PC-9 (cell line): ENCODE measurements at regions not wholly inside any gene's neighbourhood (a gene's known extent, or its start where the extent isn't known, plus 50 kb on each side); places are given as distances from the start of the nearest gene placed in this dataset.

Source experiments
- BruUV-seq: library from RNA; stranded (reverse); fragments of 400-500 nt; replicated peaks from 2 replicates; lab custom pipeline; 2021; lab: Mats Ljungman, UMichigan
- CTCF ChIA-PET: fragments of 300-600 bp; sonication (Branson Sonifier 250); formaldehyde crosslinking; loops from one replicate; lab custom pipeline; 2022; ENCODE audit warnings: antibody characterized with exemption; lab: Charles Lee
- POLR2A ChIA-PET: fragments of 300-600 bp; sonication (Branson Sonifier 250); formaldehyde crosslinking; loops from one replicate; lab custom pipeline; 2022; ENCODE audit warnings: antibody characterized with exemption; ENCODE audit not compliant: unreplicated experiment; lab: Charles Lee
- DNase-seq, 2 experiments: peaks; one replicate each; pipeline versions ENCODE4 v3.0.0 to v3.0.0-alpha.2; 2015 to 2022; ENCODE audit warnings: mixed read lengths in 1 of 2
- H2AFZ ChIP-seq: fragments of 200-600 bp; sonication (generic); 2 replicates; pipeline ENCODE4 v1.8.1; 2017; ENCODE audit warnings: antibody characterized with exemption
- H3F3A ChIP-seq: fragments of 200-600 bp; sonication (generic); 2 replicates; pipeline ENCODE4 v1.8.1; 2017; ENCODE audit warnings: antibody characterized with exemption, mild to moderate bottlenecking, low read depth; ENCODE audit not compliant: insufficient read depth
- H3K27ac ChIP-seq: fragments of 200-600 bp; sonication (generic); 2 replicates; pipeline ENCODE4 v1.6.1; 2016; ENCODE audit warnings: mixed run types
- H3K27me3 ChIP-seq: fragments of 200-600 bp; sonication (generic); 2 replicates; pipeline ENCODE4 v1.6.1; 2016; ENCODE audit warnings: low read depth, mixed run types; ENCODE audit not compliant: insufficient read depth
- H3K36me3 ChIP-seq: fragments of 200-600 bp; sonication (generic); 2 replicates; pipeline ENCODE4 v1.6.1; 2016; ENCODE audit warnings: low read depth, mixed run types
- H3K4me1 ChIP-seq: fragments of 200-600 bp; sonication (generic); replicated peaks from 2 replicates; pipeline ENCODE4 v1.6.1; 2016; ENCODE audit warnings: mixed run types; ENCODE audit not compliant: insufficient read depth
- H3K4me2 ChIP-seq: fragments of 200-600 bp; sonication (generic); 2 replicates; pipeline ENCODE4 v1.6.1; 2017; ENCODE audit warnings: mixed run types
- H3K4me3 ChIP-seq: fragments of 200-600 bp; sonication (generic); 2 replicates; pipeline ENCODE4 v1.6.1; 2016; ENCODE audit warnings: mixed run types
- H3K79me2 ChIP-seq: fragments of 200-600 bp; sonication (generic); 2 replicates; pipeline ENCODE4 v1.6.1; 2017; ENCODE audit warnings: low read depth, mixed run types
- H3K9me2 ChIP-seq: fragments of 200-600 bp; sonication (generic); 2 replicates; pipeline ENCODE4 v1.8.1; 2017; ENCODE audit warnings: mild to moderate bottlenecking; ENCODE audit not compliant: insufficient read depth
- H3K9me3 ChIP-seq: fragments of 200-600 bp; sonication (generic); 2 replicates; pipeline ENCODE4 v1.8.1; 2016; ENCODE audit warnings: low read depth; ENCODE audit not compliant: insufficient read depth
- H4K20me1 ChIP-seq: fragments of 200-600 bp; sonication (generic); 2 replicates; pipeline ENCODE4 v1.8.1; 2017; ENCODE audit not compliant: insufficient read depth
- EZH2 ChIP-seq: fragments of 200-600 bp; sonication (generic); IDR thresholded peaks from 2 replicates; pipeline ENCODE4 v1.8.0; 2017; ENCODE audit warnings: antibody characterized with exemption, low read depth
- intact Hi-C: fragments of 100-400 bp; cut with micrococcal nuclease; formaldehyde crosslinking; loops from one replicate; pipeline ENCODE4 v1.10.0; 2022; ENCODE audit not compliant: unreplicated experiment
- TF ChIP-seq, protein P1 (sequence below): fragments of 200-600 bp; sonication (generic); conservative IDR thresholded peaks from 2 replicates; pipeline ENCODE4 v1.6.1; 2017; ENCODE audit warnings: mixed run types, antibody characterized with exemption, mild to moderate bottlenecking, moderate library complexity

DNA sequence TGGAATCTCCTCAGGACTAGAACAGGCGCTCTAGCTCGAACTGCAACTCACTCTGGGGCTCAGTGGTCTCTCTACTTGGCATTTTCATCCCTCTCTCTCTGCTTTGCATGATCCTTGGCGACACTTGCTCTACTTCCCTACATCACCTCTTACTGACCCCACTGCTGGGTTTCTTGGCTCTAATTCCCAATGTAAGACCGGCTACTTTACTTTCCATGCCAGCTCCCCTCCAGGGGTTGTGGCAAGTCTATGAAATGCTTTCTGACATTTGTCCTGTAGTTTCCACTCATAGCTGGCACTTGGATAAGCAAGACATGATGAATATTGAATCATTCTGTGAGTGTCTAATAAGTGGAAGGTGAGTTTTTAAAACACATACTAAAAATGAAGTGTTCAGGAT is 292.3 kb downstream of the USP25 start:
- no peaks in the 10 kb centered on the region for H3K27me3 ChIP-seq
- no peaks in the 10 kb centered on the region for H3K4me1 ChIP-seq
- H3K9me3 ChIP-seq: no peaks in the 10 kb centered on the region
- POLR2A ChIA-PET: interaction anchor here (0.7 kb wide), 1 partner anchor 36 kb away, joined by 10 read pairs; no protein-coding TSS in a partner anchor
- H4K20me1 ChIP-seq: no peaks in the 10 kb centered on the region
- 0 out of 2 replicates have a peak overlapping the region, but pooled peaks have one; percentile 8 for H2AFZ ChIP-seq
- intact Hi-C loops: no loop called here
- no peaks in the 10 kb centered on the region for H3F3A ChIP-seq
- H3K27ac ChIP-seq: no peak overlapping the region
- H3K4me2 ChIP-seq: no peak overlapping the region
- no peak for TF ChIP-seq EZH2
- TF ChIP-seq, protein P1, sequence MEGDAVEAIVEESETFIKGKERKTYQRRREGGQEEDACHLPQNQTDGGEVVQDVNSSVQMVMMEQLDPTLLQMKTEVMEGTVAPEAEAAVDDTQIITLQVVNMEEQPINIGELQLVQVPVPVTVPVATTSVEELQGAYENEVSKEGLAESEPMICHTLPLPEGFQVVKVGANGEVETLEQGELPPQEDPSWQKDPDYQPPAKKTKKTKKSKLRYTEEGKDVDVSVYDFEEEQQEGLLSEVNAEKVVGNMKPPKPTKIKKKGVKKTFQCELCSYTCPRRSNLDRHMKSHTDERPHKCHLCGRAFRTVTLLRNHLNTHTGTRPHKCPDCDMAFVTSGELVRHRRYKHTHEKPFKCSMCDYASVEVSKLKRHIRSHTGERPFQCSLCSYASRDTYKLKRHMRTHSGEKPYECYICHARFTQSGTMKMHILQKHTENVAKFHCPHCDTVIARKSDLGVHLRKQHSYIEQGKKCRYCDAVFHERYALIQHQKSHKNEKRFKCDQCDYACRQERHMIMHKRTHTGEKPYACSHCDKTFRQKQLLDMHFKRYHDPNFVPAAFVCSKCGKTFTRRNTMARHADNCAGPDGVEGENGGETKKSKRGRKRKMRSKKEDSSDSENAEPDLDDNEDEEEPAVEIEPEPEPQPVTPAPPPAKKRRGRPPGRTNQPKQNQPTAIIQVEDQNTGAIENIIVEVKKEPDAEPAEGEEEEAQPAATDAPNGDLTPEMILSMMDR: no peak
- no TSS peak for BruUV-seq
- H3K36me3 ChIP-seq: no peaks in the 10 kb centered on the region
- no peak for DNase-seq
- CTCF ChIA-PET: no interaction called here
- H3K4me3 ChIP-seq: no peak overlapping the region
- no peaks in the 10 kb centered on the region for H3K79me2 ChIP-seq
- H3K9me2 ChIP-seq: no peaks in the 10 kb centered on the region

DNA sequence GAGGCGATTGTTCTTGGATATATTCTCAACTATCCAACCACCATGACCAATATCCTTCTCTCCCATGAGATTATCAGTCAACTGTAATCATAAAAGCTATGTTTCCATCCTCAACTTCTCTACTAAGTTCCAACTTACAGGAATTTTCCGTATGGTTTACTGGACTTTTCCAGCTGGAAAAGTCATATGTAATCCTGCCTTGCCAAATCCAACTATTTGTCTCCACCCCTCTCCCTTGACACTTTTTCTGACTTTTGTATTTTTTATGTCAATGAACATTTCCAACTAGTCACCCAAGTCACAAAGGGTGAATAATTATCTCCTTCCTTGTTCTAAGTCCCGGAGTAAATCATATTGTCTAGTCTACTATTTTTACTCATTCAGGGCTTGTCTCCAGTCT is 293.1 kb downstream of the USP25 start:
- intact Hi-C loops: no loop called here
- CTCF ChIA-PET: no interaction called here
- H3K9me2 ChIP-seq: no peaks in the 10 kb centered on the region

DNA sequence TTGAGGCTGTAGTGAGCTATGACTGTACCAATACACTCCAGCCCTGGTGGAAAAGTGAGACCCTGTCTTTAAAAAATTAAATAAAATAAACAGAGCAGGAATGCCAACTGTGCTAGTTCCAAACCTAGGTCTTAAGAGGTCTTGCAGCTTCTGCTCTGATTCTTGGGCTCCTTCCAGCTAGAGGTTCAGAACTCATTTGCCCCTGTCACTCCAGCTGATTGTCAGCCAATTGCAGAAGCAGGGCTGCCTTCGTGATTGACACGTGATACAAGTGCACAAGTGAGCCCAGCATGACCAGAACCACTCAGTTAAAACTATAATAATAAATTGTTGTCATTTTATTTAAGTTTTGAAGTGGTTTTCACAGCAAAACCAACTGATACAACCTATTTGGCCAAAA is 298.4 kb downstream of the USP25 start:
- no peak for DNase-seq
- no peaks in the 10 kb centered on the region for H3K36me3 ChIP-seq
- intact Hi-C loops: no loop called here
- H3K4me2 ChIP-seq: no peak overlapping the region
- no peak overlapping the region for H3K4me3 ChIP-seq
- ChIA-PET CTCF (no interaction called here), POLR2A (no interaction called here)
- TF ChIP-seq, protein P1: no peak
- TF ChIP-seq EZH2: no peak
- no TSS peak for BruUV-seq
- no peak overlapping the region for H2AFZ ChIP-seq
- no peak overlapping the region for H3K27ac ChIP-seq
- no peaks in the 10 kb centered on the region for H4K20me1 ChIP-seq
- no peaks in the 10 kb centered on the region for H3K9me3 ChIP-seq
- H3F3A ChIP-seq: no peaks in the 10 kb centered on the region
- no peaks in the 10 kb centered on the region for H3K27me3 ChIP-seq
- H3K4me1 ChIP-seq: no peaks in the 10 kb centered on the region
- no peaks in the 10 kb centered on the region for H3K79me2 ChIP-seq
- no peaks in the 10 kb centered on the region for H3K9me2 ChIP-seq

More for the DNA sequence above, 293.1 kb downstream of the USP25 start:
- Histone ChIP-seq H3K79me2 (no peaks in the 10 kb centered on the region), H2AFZ (no peak overlapping the region), H3K4me1 (no peaks in the 10 kb centered on the region), H3F3A (no peaks in the 10 kb centered on the region), H3K4me3 (no peak overlapping the region), H3K27ac (no peak overlapping the region), H3K9me3 (no peaks in the 10 kb centered on the region), H3K27me3 (no peaks in the 10 kb centered on the region), H3K4me2 (no peak overlapping the region), H3K36me3 (no peaks in the 10 kb centered on the region), H4K20me1 (no peaks in the 10 kb centered on the region)
- no TSS peak for BruUV-seq
- POLR2A ChIA-PET: no interaction called here
- DNase-seq: no peak
- TF ChIP-seq, protein P1: no peak
- TF ChIP-seq EZH2: no peak
